GM20000 (cell line): ENCODE measurements at regions not wholly inside any gene's neighbourhood (a gene's known extent, or its start where the extent isn't known, plus 50 kb on each side); places are given as distances from the start of the nearest gene placed in this dataset.

Experiments
- DNase-seq: peaks from one replicate; pipeline ENCODE4 v3.0.0; 2012; ENCODE audit warnings: low spot score
- TF ChIP-seq, protein P1 (sequence below): IDR thresholded peaks from 2 replicates; pipeline ENCODE4 v1.5.1; 2012; ENCODE audit warnings: mild to moderate bottlenecking, control low read depth; ENCODE audit errors: extremely low read depth, missing control alignments

DNA sequence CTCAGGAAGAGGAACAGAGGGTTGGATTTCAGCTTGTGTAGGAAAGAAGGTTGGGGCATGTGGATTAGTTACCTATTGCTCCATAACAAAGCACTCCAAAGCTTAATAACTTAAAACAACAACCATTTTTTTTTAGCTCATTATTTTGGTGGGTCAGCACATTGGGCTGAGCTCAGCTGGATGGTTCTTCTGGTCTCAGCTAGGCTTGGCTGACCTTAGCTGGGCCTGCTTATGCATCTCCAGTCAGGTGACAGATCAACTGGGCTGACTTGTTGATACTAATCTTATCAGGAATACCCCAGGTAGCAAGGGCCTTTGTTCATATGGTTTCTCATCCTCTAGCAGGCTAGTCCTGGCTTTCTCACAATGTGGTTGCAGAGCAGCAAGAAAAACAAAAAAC lies 106.4 kb downstream of the C11orf91 start:
- TF ChIP-seq, protein P1, sequence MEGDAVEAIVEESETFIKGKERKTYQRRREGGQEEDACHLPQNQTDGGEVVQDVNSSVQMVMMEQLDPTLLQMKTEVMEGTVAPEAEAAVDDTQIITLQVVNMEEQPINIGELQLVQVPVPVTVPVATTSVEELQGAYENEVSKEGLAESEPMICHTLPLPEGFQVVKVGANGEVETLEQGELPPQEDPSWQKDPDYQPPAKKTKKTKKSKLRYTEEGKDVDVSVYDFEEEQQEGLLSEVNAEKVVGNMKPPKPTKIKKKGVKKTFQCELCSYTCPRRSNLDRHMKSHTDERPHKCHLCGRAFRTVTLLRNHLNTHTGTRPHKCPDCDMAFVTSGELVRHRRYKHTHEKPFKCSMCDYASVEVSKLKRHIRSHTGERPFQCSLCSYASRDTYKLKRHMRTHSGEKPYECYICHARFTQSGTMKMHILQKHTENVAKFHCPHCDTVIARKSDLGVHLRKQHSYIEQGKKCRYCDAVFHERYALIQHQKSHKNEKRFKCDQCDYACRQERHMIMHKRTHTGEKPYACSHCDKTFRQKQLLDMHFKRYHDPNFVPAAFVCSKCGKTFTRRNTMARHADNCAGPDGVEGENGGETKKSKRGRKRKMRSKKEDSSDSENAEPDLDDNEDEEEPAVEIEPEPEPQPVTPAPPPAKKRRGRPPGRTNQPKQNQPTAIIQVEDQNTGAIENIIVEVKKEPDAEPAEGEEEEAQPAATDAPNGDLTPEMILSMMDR: no peak
- DNase-seq: no peak

- no peak for DNase-seq
- TF ChIP-seq, protein P1: no peak
Measured at GRCh38 chr11:33590441-33590840, 110.2 kb downstream of the C11orf91 start.

GRCh38 chr11:33588056-33588455 lies 112.6 kb downstream of the C11orf91 start:
- DNase-seq: no peak
- TF ChIP-seq, protein P1: no peak

- TF ChIP-seq, protein P1: no peak
- DNase-seq: no peak
Measured at GRCh38 chr11:33585586-33586209, 114.9 kb downstream of the C11orf91 start.

- TF ChIP-seq, protein P1: no peak
- DNase-seq: no peak
Measured at GRCh38 chr11:33582636-33583325, 117.8 kb downstream of the C11orf91 start.

GRCh38 chr11:33579101-33579500 lies 121.5 kb downstream of the C11orf91 start:
- DNase-seq: no peak
- TF ChIP-seq, protein P1: no peak

GRCh38 chr11:33577204-33577603 lies 123.4 kb downstream of the C11orf91 start:
- no peak for DNase-seq
- TF ChIP-seq, protein P1: no peak
